ENCODE measurements at regions not wholly inside any gene's neighbourhood (a gene's known extent, or its start where the extent isn't known, plus 50 kb on each side); places are given as distances from the start of the nearest gene placed in this dataset.

DNA sequence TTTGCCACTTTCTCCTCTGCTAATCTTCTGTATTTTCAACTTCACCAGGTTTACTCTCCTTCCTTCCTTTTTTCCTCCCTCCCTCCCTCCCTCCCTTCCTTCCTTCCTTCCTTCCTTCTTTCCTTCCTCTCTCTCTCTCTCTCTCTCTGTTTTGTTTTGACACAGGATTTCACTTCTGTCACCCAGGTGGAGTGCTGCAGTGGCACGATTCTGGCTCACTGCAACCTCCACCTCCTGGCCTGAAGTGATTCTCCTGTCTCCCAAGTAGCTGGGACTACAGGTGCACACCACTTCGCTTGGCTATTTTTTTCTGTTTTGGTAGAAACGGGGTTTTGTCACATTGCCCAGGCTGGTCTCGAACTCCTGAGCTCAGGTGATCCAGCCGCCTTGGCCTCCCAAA is 181.2 kb upstream of the BTG1 start:
- intact Hi-C loops (cut with DNase I), result no loop called here
- no peak for DNase-seq
- Histone ChIP-seq H3K9me3 (no peaks in the 10 kb centered on the region), H3K36me3 (no peaks in the 10 kb centered on the region), H3K27me3 (no peaks in the 10 kb centered on the region), H3K4me3 (no peak overlapping the region), H3K4me1 (no peaks in the 10 kb centered on the region), H3K9ac (ENCODE audit: low read depth in 2 of 2, low read length in 2 of 2) (no peak overlapping the region), H3K27ac (no peak overlapping the region)
- TF ChIP-seq, protein P1, sequence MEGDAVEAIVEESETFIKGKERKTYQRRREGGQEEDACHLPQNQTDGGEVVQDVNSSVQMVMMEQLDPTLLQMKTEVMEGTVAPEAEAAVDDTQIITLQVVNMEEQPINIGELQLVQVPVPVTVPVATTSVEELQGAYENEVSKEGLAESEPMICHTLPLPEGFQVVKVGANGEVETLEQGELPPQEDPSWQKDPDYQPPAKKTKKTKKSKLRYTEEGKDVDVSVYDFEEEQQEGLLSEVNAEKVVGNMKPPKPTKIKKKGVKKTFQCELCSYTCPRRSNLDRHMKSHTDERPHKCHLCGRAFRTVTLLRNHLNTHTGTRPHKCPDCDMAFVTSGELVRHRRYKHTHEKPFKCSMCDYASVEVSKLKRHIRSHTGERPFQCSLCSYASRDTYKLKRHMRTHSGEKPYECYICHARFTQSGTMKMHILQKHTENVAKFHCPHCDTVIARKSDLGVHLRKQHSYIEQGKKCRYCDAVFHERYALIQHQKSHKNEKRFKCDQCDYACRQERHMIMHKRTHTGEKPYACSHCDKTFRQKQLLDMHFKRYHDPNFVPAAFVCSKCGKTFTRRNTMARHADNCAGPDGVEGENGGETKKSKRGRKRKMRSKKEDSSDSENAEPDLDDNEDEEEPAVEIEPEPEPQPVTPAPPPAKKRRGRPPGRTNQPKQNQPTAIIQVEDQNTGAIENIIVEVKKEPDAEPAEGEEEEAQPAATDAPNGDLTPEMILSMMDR (IDR thresholded peaks at IDR 0.05), result no peak

DNA sequence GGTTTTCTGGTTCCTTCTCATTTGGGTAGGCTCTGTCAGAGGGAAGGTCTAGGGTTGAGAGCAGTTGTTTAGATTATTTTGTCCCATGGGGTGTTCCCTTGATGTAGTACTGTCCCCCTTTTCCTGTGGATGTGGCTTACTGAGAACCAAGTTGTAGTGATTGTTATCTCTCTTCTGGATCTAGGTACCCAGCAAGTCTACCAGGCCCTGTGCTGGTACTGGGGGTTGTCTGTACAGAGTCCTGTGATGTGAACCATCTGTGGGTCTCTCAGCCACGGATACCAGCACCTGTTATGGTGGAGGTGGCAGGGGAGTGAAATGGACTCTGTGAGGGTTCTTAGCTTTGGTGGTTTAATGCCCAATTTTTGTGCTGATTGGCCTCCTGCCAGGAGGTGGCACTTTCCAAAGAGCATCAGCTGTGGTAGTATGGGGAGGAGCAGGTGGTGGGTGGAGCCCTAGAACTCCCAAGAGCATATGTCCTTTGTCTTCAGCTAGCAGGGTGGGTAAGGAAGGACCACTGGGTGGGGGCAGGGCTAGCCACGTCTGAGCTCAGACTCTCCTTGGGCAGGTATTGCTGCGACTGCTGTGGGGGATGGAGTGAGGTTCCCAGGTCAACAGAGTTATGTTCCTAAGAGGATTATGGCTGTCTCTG is 179.3 kb upstream of the BTG1 start:
- no peak overlapping the region for H3K27ac ChIP-seq
- intact Hi-C loops (cut with DNase I), result no loop called here
- TF ChIP-seq, protein P1 (IDR thresholded peaks at IDR 0.05), result no peak
- no peak overlapping the region for H3K4me3 ChIP-seq
- no peaks in the 10 kb centered on the region for H3K4me1 ChIP-seq
- DNase-seq, result no peak
- no peaks in the 10 kb centered on the region for H3K36me3 ChIP-seq
- H3K9ac ChIP-seq (ENCODE audit: low read depth in 2 of 2, low read length in 2 of 2), result no peak overlapping the region
- no peaks in the 10 kb centered on the region for H3K9me3 ChIP-seq
- H3K27me3 ChIP-seq, result no peaks in the 10 kb centered on the region

DNA sequence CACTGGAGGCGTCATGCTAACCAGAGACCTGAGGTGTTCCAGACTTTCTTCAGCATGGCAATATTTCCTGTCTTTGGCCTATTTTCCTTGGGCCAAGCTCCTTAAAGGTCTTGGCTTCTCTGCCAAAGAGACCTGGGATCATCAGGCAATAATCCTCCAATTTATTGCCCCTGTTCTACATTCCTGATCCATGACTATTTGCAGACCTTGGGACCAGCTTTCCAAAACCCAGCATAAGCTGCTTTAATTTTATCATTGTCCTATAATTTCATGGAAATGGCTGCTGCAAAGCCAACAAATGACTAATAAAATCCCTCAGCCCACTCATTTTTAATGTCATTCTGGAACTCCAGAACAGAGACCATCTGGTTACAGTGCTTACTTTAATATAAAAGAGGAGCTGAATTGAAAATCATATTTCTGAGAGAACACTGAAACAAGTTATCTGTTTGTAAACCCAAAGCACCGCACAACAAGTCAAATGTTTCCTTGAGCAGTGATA is 166.9 kb upstream of the BTG1 start:
- no peak for DNase-seq
- intact Hi-C loops (cut with DNase I), result no loop called here
- TF ChIP-seq, protein P1 (IDR thresholded peaks at IDR 0.05), result no peak
- Histone ChIP-seq H3K27ac (no peak overlapping the region), H3K27me3 (no peaks in the 10 kb centered on the region), H3K9me3 (no peaks in the 10 kb centered on the region), H3K4me1 (no peaks in the 10 kb centered on the region), H3K4me3 (no peak overlapping the region), H3K9ac (ENCODE audit: low read depth in 2 of 2, low read length in 2 of 2) (no peak overlapping the region), H3K36me3 (no peaks in the 10 kb centered on the region)

DNA sequence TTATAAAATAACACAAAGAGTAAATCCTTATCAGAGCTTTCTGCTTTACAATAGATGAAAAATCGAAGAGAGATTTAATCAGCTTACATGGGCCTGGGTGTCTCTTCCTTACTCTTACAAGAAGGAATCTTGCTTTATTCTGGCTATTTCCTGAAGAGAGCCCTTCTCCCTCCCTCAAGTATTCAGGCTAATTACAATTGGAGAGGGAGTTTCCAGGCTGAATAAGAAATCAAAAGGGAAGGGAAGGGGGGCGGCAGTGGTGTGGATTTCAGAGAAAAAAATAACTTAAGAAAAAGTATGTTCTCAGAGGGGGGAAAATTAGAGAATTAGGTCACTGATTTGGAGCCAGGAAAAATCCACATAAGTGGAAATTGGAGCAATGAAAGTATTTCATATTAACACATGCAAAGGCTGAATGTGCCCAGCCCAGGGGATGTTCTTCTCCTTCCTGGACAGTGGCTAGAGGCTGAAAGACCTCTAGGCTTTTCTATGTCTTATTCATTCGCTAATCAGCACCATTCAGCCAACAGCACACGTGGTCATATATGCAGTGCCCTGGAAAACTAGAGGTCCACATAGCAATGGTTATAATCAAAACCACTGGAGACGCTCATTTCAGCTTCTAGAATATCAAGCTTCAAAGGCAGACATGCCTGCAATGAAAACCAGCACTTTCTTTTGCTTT is 158.9 kb upstream of the BTG1 start:
- no peak for DNase-seq
- H3K4me1 ChIP-seq, result no peaks in the 10 kb centered on the region
- H3K4me3 ChIP-seq, result no peak overlapping the region
- intact Hi-C loops (cut with DNase I), result no loop called here
- H3K27me3 ChIP-seq, result no peaks in the 10 kb centered on the region
- H3K27ac ChIP-seq, result no peak overlapping the region
- no peaks in the 10 kb centered on the region for H3K9me3 ChIP-seq
- no peaks in the 10 kb centered on the region for H3K36me3 ChIP-seq
- no peak overlapping the region for H3K9ac ChIP-seq (ENCODE audit: low read depth in 2 of 2, low read length in 2 of 2)
- TF ChIP-seq, protein P1 (IDR thresholded peaks at IDR 0.05), result no peak

DNA sequence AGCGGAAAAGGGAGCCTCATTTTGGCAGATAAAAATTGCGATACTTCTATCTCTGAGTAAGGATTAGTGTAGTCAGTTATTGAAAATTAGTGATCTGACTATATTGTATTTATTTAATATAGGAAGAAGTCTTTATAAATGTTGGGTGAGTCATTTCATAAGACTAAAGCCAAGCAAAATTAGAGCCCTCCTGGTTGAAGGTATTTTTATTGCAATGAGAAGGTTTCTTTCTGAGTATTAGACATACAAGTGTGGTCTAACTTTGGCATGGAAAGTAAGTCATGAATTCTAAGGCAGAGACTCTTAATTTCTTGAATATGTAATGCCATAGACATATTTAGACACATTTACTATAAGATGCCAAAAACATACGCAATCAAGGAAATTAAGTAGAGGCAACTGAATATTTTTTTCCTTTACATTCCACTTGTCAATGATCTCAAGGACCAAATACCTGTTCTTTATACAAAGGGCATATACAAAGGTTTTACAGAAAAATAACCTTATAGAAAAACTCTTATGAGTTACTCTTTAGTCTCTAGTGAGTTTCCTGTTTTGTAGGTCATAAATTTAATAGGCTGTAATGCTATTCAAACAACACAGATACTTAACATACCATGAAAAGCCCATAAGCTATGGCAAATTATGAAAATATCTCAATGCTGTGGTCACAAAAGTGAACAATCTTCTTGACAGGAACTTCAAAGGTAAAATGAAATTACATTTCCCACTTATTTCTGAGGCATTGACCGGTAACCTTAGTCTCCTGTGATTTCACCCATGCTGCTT is 156.6 kb upstream of the BTG1 start:
- no peaks in the 10 kb centered on the region for H3K36me3 ChIP-seq
- intact Hi-C loops (cut with DNase I), result no loop called here
- no peak overlapping the region for H3K27ac ChIP-seq
- no peak overlapping the region for H3K4me3 ChIP-seq
- DNase-seq, result no peak
- H3K4me1 ChIP-seq, result no peaks in the 10 kb centered on the region
- TF ChIP-seq, protein P1 (IDR thresholded peaks at IDR 0.05), result no peak
- H3K9me3 ChIP-seq, result no peaks in the 10 kb centered on the region
- H3K9ac ChIP-seq (ENCODE audit: low read depth in 2 of 2, low read length in 2 of 2), result no peak overlapping the region
- H3K27me3 ChIP-seq, result no peaks in the 10 kb centered on the region

Measured in colonic mucosa (tissue), 4 donors.